Endothelial cell of umbilical vein (primary cell): ENCODE measurements at regions not wholly inside any gene's neighbourhood (a gene's known extent, or its start where the extent isn't known, plus 50 kb on each side); places are given as distances from the start of the nearest gene placed in this dataset.
A peak's percentile ranks its signal among the peaks of the same experiment; 100 is the strongest.

Source experiments
- BruUV-seq: library from RNA; stranded (reverse); fragments of 400-500 nt; replicated peaks from 2 replicates; lab custom pipeline; 2021; lab: Mats Ljungman, UMichigan
- CTCF ChIA-PET: fragments of 300-600, 350-600 bp; sonication (Branson Sonifier 250); formaldehyde crosslinking; loops from one replicate; lab custom pipeline; 2021; ENCODE audit warnings: antibody characterized with exemption, inconsistent platforms; lab: Charles Lee
- POLR2A ChIA-PET: fragments of 300-600, 350-600 bp; sonication (Branson Sonifier 250); formaldehyde crosslinking; loops from one replicate; lab custom pipeline; 2021; ENCODE audit warnings: antibody characterized with exemption, inconsistent platforms; lab: Charles Lee
- DNase-seq: peaks from one replicate; pipeline ENCODE4 v3.0.0-alpha.2; 2011; ENCODE audit warnings: low read depth, low spot score
- FAIRE-seq: peaks from 2 replicates; lab custom pipeline; 2011; peaks lifted over from hg19 to GRCh38; lab: Jason Lieb, UNC
- H2AFZ ChIP-seq: 2 replicates; pipeline ENCODE4 v1.6.0; 2012; ENCODE audit warnings: low read depth, low read length, control low read depth, inconsistent platforms
- H3K27ac ChIP-seq: 2 replicates; pipeline ENCODE4 v1.5.1; 2011; ENCODE audit warnings: low read depth, mild to moderate bottlenecking, control low read depth, low read length, moderate library complexity; ENCODE audit not compliant: insufficient read depth
- H3K27me3 ChIP-seq, 2 experiments: 2 replicates each; pipeline versions ENCODE4 v1.6.0 to v1.6.1; 2011; ENCODE audit warnings: low read length in 2 of 2, mixed read lengths in 1 of 2; ENCODE audit not compliant: control insufficient read depth in 2 of 2, insufficient read depth in 2 of 2
- H3K36me3 ChIP-seq, 2 experiments: 2 replicates in 1 of 2; 3 replicates in 1 of 2; pipeline ENCODE4 v1.5.1; 2011; ENCODE audit warnings: low read length in 2 of 2, mild to moderate bottlenecking in 1 of 2, moderate library complexity in 1 of 2; ENCODE audit not compliant: control insufficient read depth in 2 of 2, insufficient read depth in 2 of 2; ENCODE audit errors: extremely low read depth in 1 of 2
- H3K4me1 ChIP-seq: 3 replicates; pipeline ENCODE4 v1.5.1; 2011; ENCODE audit warnings: mild to moderate bottlenecking, low read length; ENCODE audit not compliant: control insufficient read depth, insufficient read depth; ENCODE audit errors: extremely low read depth
- H3K4me2 ChIP-seq: 2 replicates; pipeline ENCODE4 v1.6.1; 2011; ENCODE audit warnings: low read length, control low read depth, mixed read lengths; ENCODE audit not compliant: insufficient read depth
- H3K4me3 ChIP-seq, 3 experiments: fragments of 200-600 bp in 1 of 3; sonication (generic), shearing (Covaris generic) in 1 of 3; replicated peaks in 1 of 3; 2 replicates each; pipeline ENCODE4 v1.5.1; 2011 to 2016; ENCODE audit warnings: control low read depth in 3 of 3, low read length in 3 of 3, mild to moderate bottlenecking in 2 of 3, inconsistent platforms in 1 of 3, low read depth in 1 of 3, moderate library complexity in 1 of 3; ENCODE audit not compliant: insufficient read depth in 1 of 3
- H3K79me2 ChIP-seq: 2 replicates; pipeline ENCODE4 v1.6.0; 2012; ENCODE audit warnings: low read length, inconsistent platforms; ENCODE audit not compliant: control insufficient read depth, insufficient read depth
- H3K9ac ChIP-seq: replicated peaks from 2 replicates; pipeline ENCODE3; 2011; ENCODE audit warnings: low read length, control low read depth; ENCODE audit not compliant: insufficient read depth; ENCODE audit errors: extremely low read depth
- H3K9me1 ChIP-seq: replicated peaks from 3 replicates; pipeline ENCODE4 v1.6.0; 2011; ENCODE audit warnings: mild to moderate bottlenecking, low read length; ENCODE audit not compliant: control insufficient read depth, insufficient read depth; ENCODE audit errors: extremely low read depth
- H3K9me3 ChIP-seq: replicated peaks from 2 replicates; pipeline ENCODE4 v1.5.1; 2012; ENCODE audit warnings: low read length, inconsistent platforms; ENCODE audit not compliant: control insufficient read depth, insufficient read depth
- H4K20me1 ChIP-seq: replicated peaks from 2 replicates; pipeline ENCODE3; 2011; ENCODE audit warnings: mild to moderate bottlenecking, low read length; ENCODE audit not compliant: control insufficient read depth, insufficient read depth; ENCODE audit errors: extremely low read depth
- CTCF ChIP-seq, 2 donors: IDR thresholded peaks; 1 replicate in 1 of 2; 2 replicates in 1 of 2; pipeline ENCODE4 v1.5.1; 2011; ENCODE audit warnings: low read length in 2 of 2, mild to moderate bottlenecking in 2 of 2, moderate library complexity in 2 of 2, control low read depth in 1 of 2, inconsistent platforms in 1 of 2, low read depth in 1 of 2; ENCODE audit not compliant: insufficient read depth in 1 of 2; ENCODE audit errors: extremely low read depth in 1 of 2
- FOS ChIP-seq: IDR thresholded peaks from 2 replicates; pipeline ENCODE4 v1.6.1; 2011; ENCODE audit warnings: mild to moderate bottlenecking, low read length, moderate library complexity, borderline replicate concordance; ENCODE audit not compliant: insufficient read depth
- GATA2 ChIP-seq: IDR thresholded peaks from 2 replicates; pipeline ENCODE4 v1.7.0; 2011; ENCODE audit warnings: low read depth, mild to moderate bottlenecking, moderate library complexity, mixed read lengths, low read length; ENCODE audit not compliant: insufficient read length, insufficient read depth
- MAX ChIP-seq: IDR thresholded peaks from 2 replicates; pipeline ENCODE4 v1.6.1; 2011; ENCODE audit not compliant: insufficient read depth, insufficient read length
- MYC ChIP-seq: IDR thresholded peaks from one replicate; pipeline ENCODE4 v1.6.1; 2011; ENCODE audit warnings: mild to moderate bottlenecking, low read depth, low read length
- POLR2A ChIP-seq: IDR thresholded peaks from 2 replicates; pipeline ENCODE4 v1.6.1; 2012; ENCODE audit warnings: low read depth, mild to moderate bottlenecking, control low read depth, low read length
- POLR2AphosphoS5 ChIP-seq: IDR thresholded peaks from 2 replicates; pipeline ENCODE4 v1.6.1; 2012; ENCODE audit warnings: low read depth, mild to moderate bottlenecking, control low read depth, low read length, moderate library complexity; ENCODE audit not compliant: insufficient read depth
- dilution Hi-C: fragments of 300-500 bp; cut with MboI; formaldehyde crosslinking; loops from one replicate; pipeline ENCODE4 v1.15.0; 2019; ENCODE audit warnings: low sequenced_read_pairs; ENCODE audit not compliant: extremely low pct_ligation_motif_present
- intact Hi-C: fragments of 100-400 bp; cut with micrococcal nuclease; formaldehyde crosslinking; loops from one replicate; pipeline ENCODE4 v1.10.0; 2022

DNA sequence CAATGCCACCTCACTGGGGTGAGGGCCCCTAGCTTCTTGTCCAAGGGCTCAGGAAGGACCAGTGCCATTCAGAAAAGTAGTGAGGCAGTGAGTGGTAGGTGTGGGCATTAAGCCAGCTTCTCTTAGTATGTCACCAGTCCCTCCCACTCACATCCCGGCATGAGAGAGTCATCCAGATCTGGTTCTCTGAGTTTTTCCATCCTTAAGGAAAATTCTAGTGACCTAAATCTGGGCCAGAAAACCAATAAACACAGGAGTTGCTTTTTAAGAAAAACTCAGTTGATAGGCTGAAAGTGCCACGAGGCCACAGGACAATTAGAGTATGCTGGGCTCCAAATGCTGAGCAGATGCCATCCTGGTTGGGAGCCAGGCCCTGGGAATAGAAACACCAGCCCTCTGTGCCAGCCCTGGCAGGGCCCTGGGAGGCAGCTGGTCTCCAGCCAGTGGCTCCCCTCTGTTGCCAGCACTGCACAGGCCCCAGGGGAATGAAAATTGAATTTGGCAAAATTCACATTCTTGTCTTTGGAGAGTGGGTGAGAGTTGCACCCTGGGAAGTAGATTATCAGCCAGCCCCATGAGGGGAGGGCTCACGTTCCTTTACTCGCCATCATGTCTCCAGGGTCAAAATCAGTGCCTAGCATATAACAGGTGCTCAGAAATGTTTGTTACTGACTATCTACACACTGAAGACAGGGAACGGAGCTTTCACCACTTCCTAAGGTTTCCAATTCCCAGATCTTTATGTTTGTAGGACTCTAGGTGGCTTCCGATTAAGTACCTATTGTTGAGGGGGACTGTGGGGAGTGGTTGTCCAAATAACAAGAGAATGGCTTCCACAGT is 52.8 kb downstream of the FAM43A start:
- FAIRE-seq: peak; percentile 80
- CTCF ChIA-PET: interaction anchor here (0.9 to 1.6 kb wide), 4 partner anchors 55 to 532 kb away, joined by 4 to 6 read pairs (median 4); no protein-coding TSS in a partner anchor
- Histone ChIP-seq H3K27me3 (no peaks in the 10 kb centered on the region), H3K9me1 (no peaks in the 10 kb centered on the region), H3K4me2 (no peak overlapping the region), H2AFZ (no peak overlapping the region), H3K4me1 (peaks cover 44% of the 10 kb centered on the region), H3K27ac (peak overlapping the region; percentile 76), H3K36me3 (no peaks in the 10 kb centered on the region), H3K4me3 (no peak overlapping the region), H3K9ac (no peak overlapping the region), H3K79me2 (no peaks in the 10 kb centered on the region), H3K9me3 (no peaks in the 10 kb centered on the region), H4K20me1 (no peaks in the 10 kb centered on the region)
- TF ChIP-seq POLR2AphosphoS5 (no peak), FOS (peak; percentile 33), GATA2 (no peak), MYC (no peak), MAX (no peak), POLR2A (no peak), CTCF (IDR thresholded peaks at IDR 0.05; ENCODE audit: extremely low read depth in 1 of 2, insufficient read depth in 1 of 2, low read depth in 1 of 2, low read length in 2 of 2) (no peak)
- dilution Hi-C loops (no loop called here), intact Hi-C loops (loop anchor here (1.0 kb wide), 2 partner anchors 49 to 522 kb away; no protein-coding TSS in a partner anchor)
- no TSS peak for BruUV-seq
- DNase-seq: peak; percentile 76
- POLR2A ChIA-PET: no interaction called here
